ENCODE measurements at regions not wholly inside any gene's neighbourhood (a gene's known extent, or its start where the extent isn't known, plus 50 kb on each side); places are given as distances from the start of the nearest gene placed in this dataset.
A peak's percentile ranks its signal among the peaks of the same experiment; 100 is the strongest.

GRCh38 chr2:150190546-150190945 lies 296.9 kb downstream of the RND3 start:
- DNase-seq = no peak
- no peaks in the 10 kb centered on the region for H3K4me1 ChIP-seq (ENCODE audit: control insufficient read depth, insufficient read depth, low read length)
- no peaks in the 10 kb centered on the region for H3K36me3 ChIP-seq (ENCODE audit: control insufficient read depth, insufficient read depth, low read length)
- no peaks in the 10 kb centered on the region for H3K27me3 ChIP-seq (ENCODE audit: control insufficient read depth, insufficient read depth, low read length)
- no peak overlapping the region for H3K27ac ChIP-seq (ENCODE audit: low read length)
- no peak overlapping the region for H3K4me3 ChIP-seq (ENCODE audit: low read length)
- no peaks in the 10 kb centered on the region for H3K9me3 ChIP-seq (ENCODE audit: control insufficient read depth, low read depth, low read length)
- no CpG with 5 or more reads among the region's 1 CpG for WGBS (ENCODE audit: insufficient coverage, low lambda C conversion rate)

- H3K9me3 ChIP-seq (ENCODE audit: control insufficient read depth, low read depth, low read length) = no peaks in the 10 kb centered on the region
Measured at GRCh38 chr2:150188800-150189199, 298.7 kb downstream of the RND3 start.

GRCh38 chr2:150188177-150188576 lies 299.3 kb downstream of the RND3 start:
- Histone ChIP-seq H3K4me1 (ENCODE audit: control insufficient read depth, insufficient read depth, low read length) (no peaks in the 10 kb centered on the region), H3K9me3 (ENCODE audit: control insufficient read depth, low read depth, low read length) (no peaks in the 10 kb centered on the region), H3K36me3 (ENCODE audit: control insufficient read depth, insufficient read depth, low read length) (no peaks in the 10 kb centered on the region), H3K27me3 (ENCODE audit: control insufficient read depth, insufficient read depth, low read length) (no peaks in the 10 kb centered on the region), H3K4me3 (ENCODE audit: low read length) (no peak overlapping the region), H3K27ac (ENCODE audit: low read length) (no peak overlapping the region)
- DNase-seq = no peak
- 65% methylated on average over 3 of the region's 4 CpGs for WGBS (ENCODE audit: insufficient coverage, low lambda C conversion rate)

More at GRCh38 chr2:150188800-150189199, 298.7 kb downstream of the RND3 start:
- Histone ChIP-seq H3K4me3 (ENCODE audit: low read length) (no peak overlapping the region), H3K4me1 (ENCODE audit: control insufficient read depth, insufficient read depth, low read length) (no peaks in the 10 kb centered on the region), H3K27me3 (ENCODE audit: control insufficient read depth, insufficient read depth, low read length) (no peaks in the 10 kb centered on the region), H3K27ac (ENCODE audit: low read length) (no peak overlapping the region), H3K36me3 (ENCODE audit: control insufficient read depth, insufficient read depth, low read length) (no peaks in the 10 kb centered on the region)
- 80% methylated on average over 1 of the region's 2 CpGs for WGBS (ENCODE audit: insufficient coverage, low lambda C conversion rate)
- no peak for DNase-seq

- no peak overlapping the region for H3K4me3 ChIP-seq (ENCODE audit: low read length)
- no peaks in the 10 kb centered on the region for H3K27me3 ChIP-seq (ENCODE audit: control insufficient read depth, insufficient read depth, low read length)
- H3K27ac ChIP-seq (ENCODE audit: low read length) = no peak overlapping the region
- no peaks in the 10 kb centered on the region for H3K36me3 ChIP-seq (ENCODE audit: control insufficient read depth, insufficient read depth, low read length)
- WGBS (ENCODE audit: insufficient coverage, low lambda C conversion rate) = 100% methylated on average over 2 of the region's 5 CpGs
- H3K4me1 ChIP-seq (ENCODE audit: control insufficient read depth, insufficient read depth, low read length) = no peaks in the 10 kb centered on the region
- no peak for DNase-seq
- H3K9me3 ChIP-seq (ENCODE audit: control insufficient read depth, low read depth, low read length) = no peaks in the 10 kb centered on the region
Measured at GRCh38 chr2:150182566-150183235, 304.8 kb downstream of the RND3 start.

- Histone ChIP-seq H3K27me3 (ENCODE audit: control insufficient read depth, insufficient read depth, low read length) (no peaks in the 10 kb centered on the region), H3K9me3 (ENCODE audit: control insufficient read depth, low read depth, low read length) (no peaks in the 10 kb centered on the region), H3K27ac (ENCODE audit: low read length) (no peak overlapping the region), H3K36me3 (ENCODE audit: control insufficient read depth, insufficient read depth, low read length) (no peaks in the 10 kb centered on the region), H3K4me3 (ENCODE audit: low read length) (no peak overlapping the region), H3K4me1 (ENCODE audit: control insufficient read depth, insufficient read depth, low read length) (peaks cover 9% of the 10 kb centered on the region)
- no peak for DNase-seq
Measured at GRCh38 chr2:150178591-150178990, 308.9 kb downstream of the RND3 start.

GRCh38 chr2:150174971-150175421 lies 312.5 kb downstream of the RND3 start:
- no peaks in the 10 kb centered on the region for H3K36me3 ChIP-seq (ENCODE audit: control insufficient read depth, insufficient read depth, low read length)
- H3K27me3 ChIP-seq (ENCODE audit: control insufficient read depth, insufficient read depth, low read length) = no peaks in the 10 kb centered on the region
- WGBS (ENCODE audit: insufficient coverage, low lambda C conversion rate) = no CpG with 5 or more reads among the region's 1 CpG
- peak in 1 of 2 donors; percentile 75 for DNase-seq
- peak overlapping the region; percentile 88 for H3K27ac ChIP-seq (ENCODE audit: low read length)
- H3K4me1 ChIP-seq (ENCODE audit: control insufficient read depth, insufficient read depth, low read length) = peaks cover 9% of the 10 kb centered on the region
- H3K9me3 ChIP-seq (ENCODE audit: control insufficient read depth, low read depth, low read length) = peaks cover 8% of the 10 kb centered on the region
- no peak overlapping the region for H3K4me3 ChIP-seq (ENCODE audit: low read length)

GRCh38 chr2:150174056-150174805 lies 313.2 kb downstream of the RND3 start:
- Histone ChIP-seq H3K36me3 (ENCODE audit: control insufficient read depth, insufficient read depth, low read length) (no peaks in the 10 kb centered on the region), H3K4me1 (ENCODE audit: control insufficient read depth, insufficient read depth, low read length) (peaks cover 9% of the 10 kb centered on the region), H3K27me3 (ENCODE audit: control insufficient read depth, insufficient read depth, low read length) (no peaks in the 10 kb centered on the region), H3K9me3 (ENCODE audit: control insufficient read depth, low read depth, low read length) (peaks cover 8% of the 10 kb centered on the region), H3K27ac (ENCODE audit: low read length) (peak overlapping the region; percentile 88), H3K4me3 (ENCODE audit: low read length) (no peak overlapping the region)
- no peak for DNase-seq
- 88% methylated on average over 1 of the region's 2 CpGs for WGBS (ENCODE audit: insufficient coverage, low lambda C conversion rate)

- H3K27me3 ChIP-seq (ENCODE audit: control insufficient read depth, insufficient read depth, low read length) = no peaks in the 10 kb centered on the region
- DNase-seq = no peak
- H3K9me3 ChIP-seq (ENCODE audit: control insufficient read depth, low read depth, low read length) = peaks cover 8% of the 10 kb centered on the region
- no peak overlapping the region for H3K27ac ChIP-seq (ENCODE audit: low read length)
- no peak overlapping the region for H3K4me3 ChIP-seq (ENCODE audit: low read length)
- H3K4me1 ChIP-seq (ENCODE audit: control insufficient read depth, insufficient read depth, low read length) = peaks cover 9% of the 10 kb centered on the region
- WGBS (ENCODE audit: insufficient coverage, low lambda C conversion rate) = no CpG with 5 or more reads among the region's 43 CpGs
- no peaks in the 10 kb centered on the region for H3K36me3 ChIP-seq (ENCODE audit: control insufficient read depth, insufficient read depth, low read length)
Measured at GRCh38 chr2:150171065-150171548, 316.4 kb downstream of the RND3 start.

- peak in 1 of 2 donors; percentile 45 for DNase-seq
- Histone ChIP-seq H3K9me3 (ENCODE audit: control insufficient read depth, low read depth, low read length) (peaks cover 8% of the 10 kb centered on the region), H3K27me3 (ENCODE audit: control insufficient read depth, insufficient read depth, low read length) (no peaks in the 10 kb centered on the region), H3K27ac (ENCODE audit: low read length) (no peak overlapping the region), H3K4me1 (ENCODE audit: control insufficient read depth, insufficient read depth, low read length) (no peaks in the 10 kb centered on the region), H3K36me3 (ENCODE audit: control insufficient read depth, insufficient read depth, low read length) (no peaks in the 10 kb centered on the region), H3K4me3 (ENCODE audit: low read length) (no peak overlapping the region)
Measured at GRCh38 chr2:150169237-150169629, 318.2 kb downstream of the RND3 start.

- Histone ChIP-seq H3K4me3 (ENCODE audit: low read length) (no peak overlapping the region), H3K9me3 (ENCODE audit: control insufficient read depth, low read depth, low read length) (peaks cover 8% of the 10 kb centered on the region), H3K36me3 (ENCODE audit: control insufficient read depth, insufficient read depth, low read length) (no peaks in the 10 kb centered on the region), H3K27ac (ENCODE audit: low read length) (no peak overlapping the region), H3K27me3 (ENCODE audit: control insufficient read depth, insufficient read depth, low read length) (no peaks in the 10 kb centered on the region), H3K4me1 (ENCODE audit: control insufficient read depth, insufficient read depth, low read length) (no peaks in the 10 kb centered on the region)
- no CpG with 5 or more reads among the region's 1 CpG for WGBS (ENCODE audit: insufficient coverage, low lambda C conversion rate)
- no peak for DNase-seq
Measured at GRCh38 chr2:150168595-150169236, 318.8 kb downstream of the RND3 start.
